GM18502 (cell line): ENCODE measurements at regions not wholly inside any gene's neighbourhood (a gene's known extent, or its start where the extent isn't known, plus 50 kb on each side); places are given as distances from the start of the nearest gene placed in this dataset.
"Not testable (repeated sequence)": the region's sequence is repeated elsewhere in the genome, so short reads cannot be mapped to it uniquely, and the experiment has no call there.

Experiments used
- ATAC-seq: cut with Tn5 transposase; IDR thresholded peaks from one replicate; pipeline ENCODE4 v1.9.1; 2021; ENCODE audit warnings: mild to moderate bottlenecking; ENCODE audit not compliant: unreplicated experiment, poor library complexity

GRCh38 chr3:74978684-74979083 lies 364.2 kb upstream of the CNTN3 start:
- ATAC-seq, result no peak

GRCh38 chr3:74985028-74985904 lies 370.8 kb upstream of the CNTN3 start:
- not testable (repeated sequence) for ATAC-seq

- ATAC-seq, result no peak
These were observed 373.6 kb upstream of the CNTN3 start for GRCh38 chr3:74988095-74988494.

GRCh38 chr3:74992898-74993297 lies 378.4 kb upstream of the CNTN3 start:
- no peak for ATAC-seq

GRCh38 chr3:75001330-75001729 lies 386.9 kb upstream of the CNTN3 start:
- ATAC-seq, result no peak

GRCh38 chr3:75012791-75013331 lies 398.4 kb upstream of the CNTN3 start:
- no peak for ATAC-seq

- no peak for ATAC-seq
These were observed 399.5 kb upstream of the CNTN3 start for GRCh38 chr3:75014008-75014407.

GRCh38 chr3:75015280-75015679 lies 400.8 kb upstream of the CNTN3 start:
- ATAC-seq, result no peak

GRCh38 chr3:75035146-75035545 lies 420.7 kb upstream of the CNTN3 start:
- ATAC-seq, result no peak

GRCh38 chr3:75042941-75043340 lies 428.5 kb upstream of the CNTN3 start:
- no peak for ATAC-seq

- no peak for ATAC-seq
These were observed 434.2 kb upstream of the CNTN3 start for GRCh38 chr3:75048650-75049049.

- no peak for ATAC-seq
These were observed 435.1 kb upstream of the CNTN3 start for GRCh38 chr3:75049533-75049932.

- ATAC-seq, result no peak
These were observed 444.7 kb upstream of the CNTN3 start for GRCh38 chr3:75059120-75059519.

- ATAC-seq, result no peak
These were observed 447.3 kb upstream of the CNTN3 start for GRCh38 chr3:75061806-75062205.

GRCh38 chr3:75075158-75075557 lies 460.7 kb upstream of the CNTN3 start:
- ATAC-seq, result no peak

- ATAC-seq, result no peak
These were observed 462.0 kb upstream of the CNTN3 start for GRCh38 chr3:75076481-75076880.

GRCh38 chr3:75078290-75078689 lies 463.8 kb upstream of the CNTN3 start:
- ATAC-seq, result no peak

- ATAC-seq, result no peak
These were observed 468.4 kb upstream of the CNTN3 start for GRCh38 chr3:75082845-75083244.

GRCh38 chr3:75089841-75090240 lies 475.4 kb upstream of the CNTN3 start:
- ATAC-seq, result no peak

- no peak for ATAC-seq
These were observed 487.1 kb upstream of the CNTN3 start for GRCh38 chr3:75101329-75102147.

- no peak for ATAC-seq
These were observed 496.3 kb upstream of the CNTN3 start for GRCh38 chr3:75110741-75111140.
